ENCODE measurements at regions not wholly inside any gene's neighbourhood (a gene's known extent, or its start where the extent isn't known, plus 50 kb on each side); places are given as distances from the start of the nearest gene placed in this dataset.
"Not testable (repeated sequence)": the region's sequence is repeated elsewhere in the genome, so short reads cannot be mapped to it uniquely, and the experiment has no call there.

GRCh38 chr20:22690616-22691179, 106.3 kb upstream of the FOXA2 start:
- no peak for DNase-seq (ENCODE audit: low read depth)

GRCh38 chr20:22691369-22692118, 107.2 kb upstream of the FOXA2 start:
- peak; percentile 39 for DNase-seq (ENCODE audit: low read depth)

- no peak for DNase-seq (ENCODE audit: low read depth)
These were observed 107.7 kb upstream of the FOXA2 start for GRCh38 chr20:22692119-22692475.

- DNase-seq (ENCODE audit: low read depth) = not testable (repeated sequence)
These were observed 108.2 kb upstream of the FOXA2 start for GRCh38 chr20:22692620-22693019.

GRCh38 chr20:22696759-22697158, 112.4 kb upstream of the FOXA2 start:
- DNase-seq (ENCODE audit: low read depth) = no peak

GRCh38 chr20:22698259-22698842, 114.0 kb upstream of the FOXA2 start:
- no peak for DNase-seq (ENCODE audit: low read depth)

- DNase-seq (ENCODE audit: low read depth) = no peak
These were observed 115.0 kb upstream of the FOXA2 start for GRCh38 chr20:22699396-22699795.

- no peak for DNase-seq (ENCODE audit: low read depth)
These were observed 116.0 kb upstream of the FOXA2 start for GRCh38 chr20:22700367-22700766.

GRCh38 chr20:22701679-22702308, 117.4 kb upstream of the FOXA2 start:
- DNase-seq (ENCODE audit: low read depth) = no peak

- no peak for DNase-seq (ENCODE audit: low read depth)
These were observed 119.5 kb upstream of the FOXA2 start for GRCh38 chr20:22703843-22704242.

GRCh38 chr20:22711971-22712755, 127.8 kb upstream of the FOXA2 start:
- DNase-seq (ENCODE audit: low read depth) = no peak

- no peak for DNase-seq (ENCODE audit: low read depth)
These were observed 132.5 kb upstream of the FOXA2 start for GRCh38 chr20:22716821-22717351.

GRCh38 chr20:22717466-22717865, 133.1 kb upstream of the FOXA2 start:
- no peak for DNase-seq (ENCODE audit: low read depth)

GRCh38 chr20:22719167-22719591, 134.8 kb upstream of the FOXA2 start:
- DNase-seq (ENCODE audit: low read depth) = no peak

- DNase-seq (ENCODE audit: low read depth) = no peak
These were observed 135.8 kb upstream of the FOXA2 start for GRCh38 chr20:22720206-22720605.

GRCh38 chr20:22722811-22723210, 138.4 kb upstream of the FOXA2 start:
- no peak for DNase-seq (ENCODE audit: low read depth)

- DNase-seq (ENCODE audit: low read depth) = no peak
These were observed 139.3 kb upstream of the FOXA2 start for GRCh38 chr20:22723659-22724058.

- DNase-seq (ENCODE audit: low read depth) = no peak
These were observed 143.9 kb upstream of the FOXA2 start for GRCh38 chr20:22728146-22728745.

- DNase-seq (ENCODE audit: low read depth) = no peak
These were observed 144.8 kb upstream of the FOXA2 start for GRCh38 chr20:22729180-22729579.

- no peak for DNase-seq (ENCODE audit: low read depth)
These were observed 145.4 kb upstream of the FOXA2 start for GRCh38 chr20:22729616-22730236.

- DNase-seq (ENCODE audit: low read depth) = no peak
These were observed 148.4 kb upstream of the FOXA2 start for GRCh38 chr20:22732751-22733150.

Measured in GM04504 (cell line).